Hepatocyte (in vitro differentiated cells): ENCODE measurements at regions not wholly inside any gene's neighbourhood (a gene's known extent, or its start where the extent isn't known, plus 50 kb on each side); places are given as distances from the start of the nearest gene placed in this dataset.

Experiments
- DNase-seq: peaks from one replicate; pipeline ENCODE4 v3.0.0-alpha.2; 2016; ENCODE audit warnings: low spot score
- H2AFZ ChIP-seq: fragments of 200-600 bp; sonication (generic); 2 replicates; pipeline ENCODE4 v1.6.0; 2016; ENCODE audit warnings: antibody characterized with exemption, mild to moderate bottlenecking
- H3K27ac ChIP-seq: fragments of 200-600 bp; sonication (generic); 2 replicates; pipeline ENCODE4 v1.5.1; 2016; ENCODE audit warnings: mild to moderate bottlenecking
- H3K27me3 ChIP-seq: fragments of 200-600 bp; sonication (generic); 2 replicates; pipeline ENCODE4 v1.6.1; 2016
- H3K36me3 ChIP-seq: fragments of 200-600 bp; sonication (generic); replicated peaks from 2 replicates; pipeline ENCODE4 v1.5.1; 2016; ENCODE audit warnings: low read depth; ENCODE audit not compliant: insufficient read depth
- H3K4me1 ChIP-seq: fragments of 200-600 bp; sonication (generic); 2 replicates; pipeline ENCODE4 v1.5.1; 2016; ENCODE audit warnings: mild to moderate bottlenecking, moderate library complexity; ENCODE audit not compliant: insufficient read depth
- H3K4me2 ChIP-seq: fragments of 200-600 bp; sonication (generic); 2 replicates; pipeline ENCODE4 v1.6.0; 2016
- H3K4me3 ChIP-seq: fragments of 200-600 bp; sonication (generic); 2 replicates; pipeline ENCODE4 v1.5.1; 2016; ENCODE audit warnings: mild to moderate bottlenecking
- H3K79me2 ChIP-seq: fragments of 200-600 bp; sonication (generic); 2 replicates; pipeline ENCODE4 v1.6.0; 2017; ENCODE audit warnings: mild to moderate bottlenecking
- H3K9me2 ChIP-seq: fragments of 200-600 bp; sonication (generic); replicated peaks from 2 replicates; pipeline ENCODE4 v1.6.0; 2017; ENCODE audit warnings: mild to moderate bottlenecking; ENCODE audit not compliant: insufficient read depth
- H3K9me3 ChIP-seq: fragments of 200-600 bp; sonication (generic); 2 replicates; pipeline ENCODE4 v1.5.1; 2016; ENCODE audit warnings: low read depth, mild to moderate bottlenecking
- H4K20me1 ChIP-seq: fragments of 200-600 bp; sonication (generic); 2 replicates; pipeline ENCODE4 v1.6.0; 2016; ENCODE audit warnings: mild to moderate bottlenecking; ENCODE audit not compliant: insufficient read depth, poor library complexity, severe bottlenecking
- CTCF ChIP-seq: fragments of 200-600 bp; sonication (generic); IDR thresholded peaks from 2 replicates; pipeline ENCODE4 v1.5.1; 2016; ENCODE audit warnings: antibody characterized with exemption, mild to moderate bottlenecking; ENCODE audit not compliant: poor library complexity
- EZH2 ChIP-seq: fragments of 200-600 bp; sonication (generic); IDR thresholded peaks from 2 replicates; pipeline ENCODE4 v1.6.1; 2016; ENCODE audit warnings: antibody characterized with exemption, mild to moderate bottlenecking, borderline replicate concordance
- EZH2phosphoT487 ChIP-seq: fragments of 200-600 bp; sonication (generic); IDR thresholded peaks from one replicate; pipeline ENCODE4 v1.6.1; 2018; ENCODE audit warnings: antibody characterized with exemption, mild to moderate bottlenecking, low read depth, moderate library complexity; ENCODE audit not compliant: unreplicated experiment, severe bottlenecking
- WGBS: methylation state at CpG from one replicate; pipeline ENCODE4 v1.1.6; 2016; ENCODE audit warnings: low lambda C conversion rate; ENCODE audit errors: missing lambda C conversion rate; 5-methylcytosine and 5-hydroxymethylcytosine counted together

GRCh38 chr12:107884769-107885694, 110.5 kb downstream of the ASCL4 start:
- Histone ChIP-seq H2AFZ (no peak overlapping the region), H3K36me3 (no peaks in the 10 kb centered on the region), H3K9me2 (no peaks in the 10 kb centered on the region), H3K4me2 (no peak overlapping the region), H3K4me1 (no peaks in the 10 kb centered on the region), H3K4me3 (no peak overlapping the region), H3K9me3 (no peaks in the 10 kb centered on the region), H4K20me1 (no peaks in the 10 kb centered on the region), H3K79me2 (no peaks in the 10 kb centered on the region), H3K27ac (no peak overlapping the region), H3K27me3 (peaks cover 17% of the 10 kb centered on the region)
- 14% methylated on average over 7 of the region's 7 CpGs for WGBS
- TF ChIP-seq EZH2phosphoT487 (no peak), CTCF (peak; percentile 89)
- peak; percentile 87 for DNase-seq

- no peak for DNase-seq
- H4K20me1 ChIP-seq = no peaks in the 10 kb centered on the region
- 87% methylated on average over 4 of the region's 4 CpGs for WGBS
- H3K4me2 ChIP-seq = no peak overlapping the region
- H3K9me3 ChIP-seq = no peaks in the 10 kb centered on the region
- H2AFZ ChIP-seq = no peak overlapping the region
- no peak for TF ChIP-seq CTCF
- TF ChIP-seq EZH2phosphoT487 = no peak
- no peak for TF ChIP-seq EZH2
- H3K4me1 ChIP-seq = no peaks in the 10 kb centered on the region
- no peaks in the 10 kb centered on the region for H3K36me3 ChIP-seq
- no peaks in the 10 kb centered on the region for H3K9me2 ChIP-seq
- no peak overlapping the region for H3K27ac ChIP-seq
- H3K79me2 ChIP-seq = no peaks in the 10 kb centered on the region
- H3K4me3 ChIP-seq = no peak overlapping the region
- peaks cover 12% of the 10 kb centered on the region for H3K27me3 ChIP-seq
Measured at GRCh38 chr12:107888789-107889188, 114.3 kb downstream of the ASCL4 start.

- H2AFZ ChIP-seq = no peak overlapping the region
- no peak overlapping the region for H3K4me3 ChIP-seq
- no peaks in the 10 kb centered on the region for H3K36me3 ChIP-seq
- WGBS = 47% methylated on average over 3 of the region's 3 CpGs
- H3K9me2 ChIP-seq = no peaks in the 10 kb centered on the region
- H3K4me1 ChIP-seq = no peaks in the 10 kb centered on the region
- no peak overlapping the region for H3K4me2 ChIP-seq
- TF ChIP-seq EZH2 (no peak), CTCF (peak; percentile 25)
- H3K27ac ChIP-seq = no peak overlapping the region
- H3K27me3 ChIP-seq = peaks cover 4% of the 10 kb centered on the region
- DNase-seq = peak; percentile 12
- no peaks in the 10 kb centered on the region for H3K79me2 ChIP-seq
- H4K20me1 ChIP-seq = no peaks in the 10 kb centered on the region
- no peaks in the 10 kb centered on the region for H3K9me3 ChIP-seq
Measured at GRCh38 chr12:107891967-107892366, 117.5 kb downstream of the ASCL4 start.
